ENCODE measurements at regions not wholly inside any gene's neighbourhood (a gene's known extent, or its start where the extent isn't known, plus 50 kb on each side); places are given as distances from the start of the nearest gene placed in this dataset.

DNA sequence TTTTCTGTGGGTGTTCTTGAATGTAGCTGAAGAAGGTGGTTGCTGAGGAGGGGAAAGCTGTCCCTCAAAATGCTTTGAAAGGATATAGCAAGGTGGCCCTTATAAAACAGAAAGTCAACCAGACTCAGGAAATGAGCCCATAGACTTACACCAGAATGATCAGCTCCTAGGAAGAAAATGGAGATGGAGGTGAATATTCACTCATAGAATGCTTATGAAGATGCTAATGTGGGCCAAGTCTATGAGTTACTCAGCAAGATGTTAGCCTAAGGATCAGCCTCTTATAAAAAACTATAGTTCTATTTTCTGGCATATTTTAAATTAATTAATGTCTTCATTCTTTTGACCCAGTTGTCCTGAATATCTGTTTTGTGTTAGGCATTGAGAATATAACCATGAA lies 1054.0 kb downstream of the AGBL1 start:
- H4K20me1 ChIP-seq (replicated peaks in 1 of 2; ENCODE audit: control insufficient read depth in 1 of 2, insufficient read depth in 2 of 2, low read length in 2 of 2), result no peaks in the 10 kb centered on the region
- no peak overlapping the region for H4K8ac ChIP-seq (ENCODE audit: extremely low read depth, insufficient read depth, low read length)
- H3K18ac ChIP-seq (ENCODE audit: extremely low read depth, low read length), result no peak overlapping the region
- no peak overlapping the region for H3K23ac ChIP-seq (ENCODE audit: insufficient read length)
- no peak overlapping the region for H4K91ac ChIP-seq (replicated peaks; ENCODE audit: insufficient read length, low read length)
- DNase-seq (ENCODE audit: low read depth in 1 of 2, low spot score in 2 of 2), result no peak
- no peak for FAIRE-seq
- H2BK120ac ChIP-seq (replicated peaks; ENCODE audit: low read depth, low read length), result no peak overlapping the region
- H3K4me1 ChIP-seq (replicated peaks in 1 of 4; ENCODE audit: control insufficient read depth in 3 of 4, insufficient read depth in 4 of 4, low read length in 3 of 4), result no peaks in the 10 kb centered on the region
- no peak overlapping the region for H3K14ac ChIP-seq (ENCODE audit: insufficient read length)
- no peaks in the 10 kb centered on the region for H3K79me2 ChIP-seq (ENCODE audit: control insufficient read depth in 1 of 2, insufficient read depth in 2 of 2, low read length in 2 of 2)
- ChIA-PET POLR2A (ENCODE audit: partially characterized antibody) (no interaction called here), CTCF (ENCODE audit: partially characterized antibody) (no interaction called here)
- H3K56ac ChIP-seq (replicated peaks; ENCODE audit: insufficient read length, low read depth, low read length), result no peak overlapping the region
- no peak overlapping the region for H3K9ac ChIP-seq (replicated peaks in 1 of 4; ENCODE audit: extremely low read depth in 1 of 4, low read depth in 3 of 4, low read length in 3 of 4)
- no peak overlapping the region for H2BK20ac ChIP-seq (ENCODE audit: low read length)
- H3K4me3 ChIP-seq (ENCODE audit: extremely low read depth in 1 of 4, insufficient read depth in 2 of 4, low read depth in 3 of 4, low read length in 4 of 4), result no peak overlapping the region
- H3K9me3 ChIP-seq (ENCODE audit: insufficient read depth in 2 of 2, low read depth in 1 of 2, low read length in 1 of 2), result no peaks in the 10 kb centered on the region
- no peak overlapping the region for H3K4me2 ChIP-seq (ENCODE audit: insufficient read depth in 1 of 2, low read depth in 2 of 2, low read length in 2 of 2)
- H3K4ac ChIP-seq (replicated peaks; ENCODE audit: insufficient read length, low read depth, low read length), result no peak overlapping the region
- no peaks in the 10 kb centered on the region for H3K23me2 ChIP-seq (ENCODE audit: low read depth, low read length)
- H4K5ac ChIP-seq (ENCODE audit: insufficient read length, low read depth, low read length), result no peak overlapping the region
- H3K27me3 ChIP-seq (replicated peaks in 1 of 4; ENCODE audit: control insufficient read depth in 3 of 4, extremely low read depth in 1 of 4, insufficient read depth in 3 of 4, low read length in 3 of 4), result no peaks in the 10 kb centered on the region
- no peak overlapping the region for H2AFZ ChIP-seq (ENCODE audit: low read length)
- no peaks in the 10 kb centered on the region for H3K79me1 ChIP-seq (ENCODE audit: low read depth, low read length)
- H3K36me3 ChIP-seq (ENCODE audit: control insufficient read depth in 2 of 4, insufficient read depth in 4 of 4, low read length in 3 of 4), result no peaks in the 10 kb centered on the region
- H2BK12ac ChIP-seq (ENCODE audit: low read depth, low read length), result no peak overlapping the region
- no peak overlapping the region for H2BK15ac ChIP-seq (ENCODE audit: low read length)
- H3K27ac ChIP-seq (ENCODE audit: low read depth, low read length), result no peak overlapping the region
- H2AK5ac ChIP-seq (ENCODE audit: low read depth, low read length), result no peak overlapping the region
- H2BK5ac ChIP-seq (ENCODE audit: low read depth, low read length), result no peak overlapping the region
- TF ChIP-seq SRF (IDR thresholded peaks at IDR 0.05; ENCODE audit: low read depth, low read length), result no peak
- no peak for TF ChIP-seq HDAC2 (IDR thresholded peaks at IDR 0.05; ENCODE audit: borderline replicate concordance in 1 of 2, low read depth in 2 of 2, low read length in 2 of 2)
- no peak for TF ChIP-seq JUND (IDR thresholded peaks at IDR 0.05; ENCODE audit: low read length)
- TF ChIP-seq BACH1 (IDR thresholded peaks at IDR 0.05; ENCODE audit: low read length), result no peak
- no peak for TF ChIP-seq SP2 (IDR thresholded peaks at IDR 0.05; ENCODE audit: low read length)
- no peak for TF ChIP-seq SIN3A (conservative IDR thresholded peaks at IDR 0.05 in 1 of 2, IDR thresholded peaks at IDR 0.05 in 1 of 2; ENCODE audit: low read depth in 1 of 2, low read length in 2 of 2)
- TF ChIP-seq, protein P1, sequence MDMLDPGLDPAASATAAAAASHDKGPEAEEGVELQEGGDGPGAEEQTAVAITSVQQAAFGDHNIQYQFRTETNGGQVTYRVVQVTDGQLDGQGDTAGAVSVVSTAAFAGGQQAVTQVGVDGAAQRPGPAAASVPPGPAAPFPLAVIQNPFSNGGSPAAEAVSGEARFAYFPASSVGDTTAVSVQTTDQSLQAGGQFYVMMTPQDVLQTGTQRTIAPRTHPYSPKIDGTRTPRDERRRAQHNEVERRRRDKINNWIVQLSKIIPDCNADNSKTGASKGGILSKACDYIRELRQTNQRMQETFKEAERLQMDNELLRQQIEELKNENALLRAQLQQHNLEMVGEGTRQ (IDR thresholded peaks at IDR 0.05; ENCODE audit: low read length), result no peak
